Lower leg skin (tissue), 4 donors: ENCODE measurements at regions not wholly inside any gene's neighbourhood (a gene's known extent, or its start where the extent isn't known, plus 50 kb on each side); places are given as distances from the start of the nearest gene placed in this dataset.
"Not testable (repeated sequence)": the region's sequence is repeated elsewhere in the genome, so short reads cannot be mapped to it uniquely, and the experiment has no call there.

Experiments
- DNase-seq, 2 donors: peaks; one replicate each; pipeline ENCODE4 v3.0.0-alpha.2; 2019; ENCODE audit warnings: low spot score in 2 of 2
- H3K4me3 ChIP-seq: fragments of 200-600 bp; sonication (generic); 2 replicates; pipeline ENCODE4 v1.5.1; 2017; ENCODE audit warnings: mild to moderate bottlenecking, low read depth; ENCODE audit not compliant: poor library complexity, severe bottlenecking
- CTCF ChIP-seq, 3 donors: fragments of 450-650 bp; IDR thresholded peaks; one replicate each; pipeline ENCODE4 v1.5.1; 2016; ENCODE audit warnings: antibody characterized with exemption in 3 of 3, mild to moderate bottlenecking in 3 of 3, moderate library complexity in 2 of 3
- POLR2A ChIP-seq, 2 donors: fragments of 450-650 bp; IDR thresholded peaks; one replicate each; pipeline ENCODE4 v1.6.1; 2016 to 2017; ENCODE audit warnings: antibody characterized with exemption in 2 of 2, mild to moderate bottlenecking in 1 of 2, moderate library complexity in 1 of 2
- WGBS, 2 donors: methylation state at CpG; one replicate each; pipeline ENCODE4 v1.1.5; 2018; 5-methylcytosine and 5-hydroxymethylcytosine counted together
- intact Hi-C: fragments of 100-400 bp; cut with DNase I; formaldehyde crosslinking; loops from one replicate; pipeline ENCODE4 v1.15.0; 2023; ENCODE audit warnings: low total_unique reads

- peak in 1 of 2 donors; percentile 69 for DNase-seq
- H3K4me3 ChIP-seq, intact Hi-C loops: not testable (repeated sequence)
- 78 to 86% methylated on average over 27 to 35 of the region's 49 CpGs for WGBS, 2 donors
These were observed 699.1 kb upstream of the TPTE start for GRCh38 chr21:9822093-9822820.

DNA sequence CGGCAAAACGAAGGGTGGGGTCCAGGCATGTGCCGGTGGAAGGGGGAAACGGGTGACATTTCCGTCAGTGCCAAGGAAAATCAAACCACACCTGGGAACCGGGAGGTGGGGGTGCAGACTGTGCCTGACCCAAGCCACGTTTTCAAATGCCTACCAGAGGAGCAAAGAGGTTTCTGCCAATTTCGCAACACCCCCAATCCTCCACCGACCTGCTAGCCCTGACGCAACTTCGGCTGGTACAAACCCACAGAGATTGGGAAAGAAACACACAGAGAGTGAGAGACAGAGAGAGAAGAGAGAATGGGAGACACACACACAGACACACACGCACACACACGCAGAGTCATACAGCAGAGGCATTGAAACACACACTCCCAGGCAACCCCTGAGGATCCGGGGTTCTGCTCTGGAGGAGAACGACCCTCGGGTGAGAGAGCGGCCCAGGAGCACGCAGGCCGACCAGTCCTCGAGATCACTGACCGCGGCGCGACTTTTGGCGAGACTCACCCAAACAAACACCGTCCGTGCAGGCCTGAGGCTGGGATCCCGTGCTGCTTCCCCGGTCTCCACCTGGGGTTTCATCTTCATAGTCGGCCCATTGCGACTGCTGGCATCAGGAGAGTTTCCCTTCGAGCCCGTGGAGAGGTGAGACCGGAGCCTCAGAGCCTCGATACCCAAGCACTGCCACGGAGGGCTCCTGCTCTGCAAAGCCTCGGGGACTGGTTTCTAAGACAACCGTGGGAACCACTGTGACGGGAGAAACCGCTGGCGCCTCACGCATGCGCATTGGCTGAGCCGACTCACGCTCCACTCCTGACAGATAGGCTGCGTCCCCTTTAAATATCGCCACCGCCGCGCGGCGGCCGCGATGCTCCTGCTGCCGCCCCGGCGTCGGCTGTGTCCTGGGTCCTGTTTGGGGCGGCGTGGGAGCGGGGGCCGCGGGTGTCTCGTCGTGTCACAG lies 697.9 kb upstream of the TPTE start:
- 81 to 91% methylated on average over 39 to 53 of the region's 65 CpGs for WGBS, 2 donors
- H3K4me3 ChIP-seq, intact Hi-C loops: not testable (repeated sequence)
- peak; percentile 60 to 93 for DNase-seq

DNA sequence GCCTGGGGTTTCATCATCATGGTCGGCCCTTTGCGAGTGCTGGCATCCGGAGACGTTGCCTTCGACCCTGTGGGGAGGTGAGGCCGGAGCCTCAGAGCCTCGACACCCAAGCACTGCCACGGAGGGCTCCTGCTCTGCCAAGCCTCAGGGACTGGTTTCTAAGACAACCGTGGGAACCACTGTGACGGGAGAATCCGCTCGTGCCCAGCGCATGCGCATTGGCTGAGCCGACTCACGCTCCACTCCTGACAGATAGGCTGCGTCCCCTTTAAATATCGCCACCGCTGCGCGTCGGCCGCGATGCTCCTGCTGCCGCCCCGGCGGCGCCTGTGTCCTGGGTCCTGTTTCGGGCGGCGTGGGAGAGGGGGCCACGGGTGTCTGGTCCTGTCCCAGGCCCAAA lies 690.6 kb upstream of the TPTE start:
- intact Hi-C loops, DNase-seq, H3K4me3 ChIP-seq: not testable (repeated sequence)
- WGBS, 2 donors: no CpG with 5 or more reads among the region's 32 CpGs

DNA sequence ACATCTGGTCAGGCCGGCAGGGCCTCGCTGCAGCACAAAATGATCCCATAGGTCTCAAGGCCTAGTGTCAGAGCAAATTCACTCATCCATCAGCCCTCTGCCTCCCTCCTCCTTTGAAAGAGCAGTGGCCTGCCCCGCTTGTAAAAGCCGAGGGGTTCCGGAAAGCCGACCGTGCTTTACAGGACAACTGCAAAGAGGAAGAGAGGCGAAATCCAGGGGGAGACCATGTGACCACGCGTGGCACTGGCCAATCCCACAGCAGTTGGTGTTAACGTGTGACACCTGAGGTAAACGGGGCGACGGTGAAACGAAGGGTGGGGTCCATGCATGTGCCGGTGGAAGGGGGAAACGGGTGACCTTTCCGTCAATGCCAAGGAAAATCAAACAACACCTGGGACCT lies 688.6 kb upstream of the TPTE start:
- peak in 1 of 2 donors; percentile 92 for DNase-seq
- intact Hi-C loops, H3K4me3 ChIP-seq: not testable (repeated sequence)
- 74 to 83% methylated on average over 12 to 18 of the region's 18 CpGs for WGBS, 2 donors

DNA sequence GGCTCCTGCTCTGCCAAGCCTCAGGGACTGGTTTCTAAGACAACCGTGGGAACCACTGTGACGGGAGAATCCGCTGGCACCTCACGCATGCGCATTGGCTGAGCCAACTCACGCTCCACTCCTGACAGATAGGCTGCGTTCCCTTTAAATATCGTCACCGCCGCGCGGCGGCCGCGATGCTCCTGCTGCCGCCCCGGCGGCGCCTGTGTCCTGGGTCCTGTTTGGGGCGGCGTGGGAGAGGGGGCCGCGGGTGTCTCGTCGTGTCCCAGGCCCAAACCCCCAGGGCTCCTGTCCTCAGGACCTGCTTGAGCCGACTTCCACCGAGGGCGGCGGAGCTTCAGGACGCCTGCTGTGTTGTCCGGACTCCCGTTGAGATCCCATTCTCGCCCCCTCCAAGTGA lies 684.8 kb upstream of the TPTE start:
- 76 to 85% methylated on average over 8 to 23 of the region's 33 CpGs for WGBS, 2 donors
- DNase-seq, H3K4me3 ChIP-seq, intact Hi-C loops: not testable (repeated sequence)

- 76 to 94% methylated on average over 16 to 18 of the region's 18 CpGs for WGBS, 2 donors
- intact Hi-C loops: not testable (repeated sequence)
These were observed 684.4 kb upstream of the TPTE start for GRCh38 chr21:9837001-9837400.

DNA sequence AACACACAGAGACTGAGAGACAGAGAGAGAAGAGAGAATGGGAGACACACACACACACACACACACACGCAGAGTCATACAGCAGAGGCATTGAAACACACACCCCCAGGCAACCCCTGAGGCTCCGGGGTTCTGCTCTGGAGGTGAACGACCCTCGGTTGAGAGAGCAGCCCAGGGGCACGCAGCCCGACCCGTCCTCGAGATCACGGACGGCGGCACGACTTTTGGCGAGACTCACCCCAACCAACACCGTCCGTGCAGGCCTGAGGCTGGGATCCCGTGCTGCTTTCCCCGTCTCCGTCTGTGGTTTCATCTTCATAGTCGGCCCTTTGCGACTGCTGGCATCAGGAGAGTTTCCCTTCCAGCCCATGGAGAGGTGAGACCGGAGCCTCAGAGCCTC lies 683.9 kb upstream of the TPTE start:
- WGBS, 2 donors: 78 to 82% methylated on average over 20 to 21 of the region's 21 CpGs
- H3K4me3 ChIP-seq, intact Hi-C loops: not testable (repeated sequence)
- DNase-seq: peak in 1 of 2 donors; percentile 77

More at GRCh38 chr21:9837001-9837400, 684.4 kb upstream of the TPTE start:
- not testable (repeated sequence) for H3K4me3 ChIP-seq
- DNase-seq: peak in 1 of 2 donors; percentile 61

- intact Hi-C loops: no loop called here
- H3K4me3 ChIP-seq: no peak overlapping the region
- TF ChIP-seq POLR2A (IDR thresholded peaks at IDR 0.05) (no peak), CTCF (IDR thresholded peaks at IDR 0.05) (no peak)
- 81 to 89% methylated on average over 44 of the region's 44 CpGs for WGBS, 2 donors
- peak in 1 of 2 donors; percentile 83 for DNase-seq
These were observed 683.2 kb upstream of the TPTE start for GRCh38 chr21:9837946-9838737.
